ENCODE measurements at regions not wholly inside any gene's neighbourhood (a gene's known extent, or its start where the extent isn't known, plus 50 kb on each side); places are given as distances from the start of the nearest gene placed in this dataset.
"Not testable (repeated sequence)": the region's sequence is repeated elsewhere in the genome, so short reads cannot be mapped to it uniquely, and the experiment has no call there.

DNA sequence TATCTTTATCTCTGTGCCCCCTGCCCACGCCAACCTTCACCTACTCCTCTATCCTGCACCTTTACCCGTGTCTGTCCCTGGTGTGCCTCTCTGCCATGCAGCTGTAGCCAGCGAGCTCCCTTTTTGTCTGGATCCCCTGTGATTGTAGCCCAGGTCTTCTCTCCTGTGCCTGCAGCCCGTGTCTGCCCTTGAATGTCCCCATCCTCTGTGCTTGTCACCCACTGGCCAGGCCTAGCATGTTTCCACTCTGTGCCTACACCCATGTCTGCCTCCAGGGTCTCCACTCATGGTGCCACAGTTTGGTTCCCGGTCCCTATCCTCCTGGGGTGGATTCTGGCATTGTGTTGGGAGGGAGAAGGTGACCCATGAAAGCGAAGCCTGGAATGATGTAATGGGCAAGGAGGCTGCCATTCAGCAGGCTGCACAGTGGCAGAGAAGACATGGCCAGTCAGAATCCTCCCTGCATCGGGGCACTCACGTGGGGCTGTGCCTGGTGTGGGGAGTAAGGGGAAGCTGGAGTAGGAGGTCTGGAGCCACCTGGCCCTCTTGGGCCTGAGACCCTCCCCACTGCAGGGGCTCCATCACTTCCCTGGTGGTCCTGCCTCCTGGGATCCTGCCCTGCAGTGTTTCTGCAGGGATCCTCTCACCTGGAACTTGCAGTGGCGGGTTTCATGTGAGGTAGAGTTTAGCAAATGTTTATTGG lies 101.0 kb downstream of the GOSR1 start:
- not testable (repeated sequence) for DNase-seq

All from GF-D8 (cell line).